ENCODE measurements at regions not wholly inside any gene's neighbourhood (a gene's known extent, or its start where the extent isn't known, plus 50 kb on each side); places are given as distances from the start of the nearest gene placed in this dataset.
A peak's percentile ranks its signal among the peaks of the same experiment; 100 is the strongest.

DNA sequence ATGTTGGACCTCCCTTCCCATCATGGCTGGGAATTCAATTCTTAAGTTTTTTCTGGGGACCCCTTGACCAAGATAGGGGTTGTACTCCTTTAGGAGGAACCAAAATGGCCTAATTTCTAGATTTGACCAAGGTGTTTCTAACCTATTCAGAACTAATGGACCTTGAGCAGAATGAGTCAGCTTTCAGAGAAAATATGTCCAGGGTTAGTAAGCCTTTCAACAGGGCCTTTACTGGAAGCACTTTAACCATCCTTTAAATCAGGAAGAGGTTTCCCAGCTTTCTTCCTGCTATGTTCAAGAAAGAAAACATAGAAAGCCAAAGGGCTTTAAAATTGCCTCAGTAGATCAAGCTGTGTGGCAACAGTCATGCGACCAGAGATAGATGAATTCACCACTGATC is 1184.9 kb upstream of the ACVR2A start:
- Histone ChIP-seq H3K36me3 (replicated peaks) (no peaks in the 10 kb centered on the region), H3K27ac (no peak overlapping the region), H3K27me3 (replicated peaks) (no peaks in the 10 kb centered on the region), H3K4me3 (ENCODE audit: low read depth, low read length) (no peak overlapping the region)
- DNase-seq, result no peak
- in situ Hi-C loops (cut with HindIII; ENCODE audit: low pct_ligation_motif_present, low sequenced_read_pairs), result no loop called here
- TF ChIP-seq, protein P1, sequence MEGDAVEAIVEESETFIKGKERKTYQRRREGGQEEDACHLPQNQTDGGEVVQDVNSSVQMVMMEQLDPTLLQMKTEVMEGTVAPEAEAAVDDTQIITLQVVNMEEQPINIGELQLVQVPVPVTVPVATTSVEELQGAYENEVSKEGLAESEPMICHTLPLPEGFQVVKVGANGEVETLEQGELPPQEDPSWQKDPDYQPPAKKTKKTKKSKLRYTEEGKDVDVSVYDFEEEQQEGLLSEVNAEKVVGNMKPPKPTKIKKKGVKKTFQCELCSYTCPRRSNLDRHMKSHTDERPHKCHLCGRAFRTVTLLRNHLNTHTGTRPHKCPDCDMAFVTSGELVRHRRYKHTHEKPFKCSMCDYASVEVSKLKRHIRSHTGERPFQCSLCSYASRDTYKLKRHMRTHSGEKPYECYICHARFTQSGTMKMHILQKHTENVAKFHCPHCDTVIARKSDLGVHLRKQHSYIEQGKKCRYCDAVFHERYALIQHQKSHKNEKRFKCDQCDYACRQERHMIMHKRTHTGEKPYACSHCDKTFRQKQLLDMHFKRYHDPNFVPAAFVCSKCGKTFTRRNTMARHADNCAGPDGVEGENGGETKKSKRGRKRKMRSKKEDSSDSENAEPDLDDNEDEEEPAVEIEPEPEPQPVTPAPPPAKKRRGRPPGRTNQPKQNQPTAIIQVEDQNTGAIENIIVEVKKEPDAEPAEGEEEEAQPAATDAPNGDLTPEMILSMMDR (IDR thresholded peaks at IDR 0.05; ENCODE audit: low read depth, low read length, missing control alignments), result no peak

- Histone ChIP-seq H3K4me3 (ENCODE audit: low read depth, low read length) (no peak overlapping the region), H3K36me3 (replicated peaks) (no peaks in the 10 kb centered on the region), H3K27me3 (replicated peaks) (no peaks in the 10 kb centered on the region), H3K27ac (no peak overlapping the region)
- TF ChIP-seq, protein P1 (IDR thresholded peaks at IDR 0.05; ENCODE audit: low read depth, low read length, missing control alignments), result no peak
- peak; percentile 34 for DNase-seq
- in situ Hi-C loops (cut with HindIII; ENCODE audit: low pct_ligation_motif_present, low sequenced_read_pairs), result no loop called here
Observed at GRCh38 chr2:146652311-146652710, 1192.5 kb upstream of the ACVR2A start.

GRCh38 chr2:146651361-146651760 is 1193.5 kb upstream of the ACVR2A start:
- Histone ChIP-seq H3K36me3 (replicated peaks) (no peaks in the 10 kb centered on the region), H3K27me3 (replicated peaks) (no peaks in the 10 kb centered on the region), H3K4me3 (ENCODE audit: low read depth, low read length) (no peak overlapping the region), H3K27ac (no peak overlapping the region)
- DNase-seq, result no peak
- in situ Hi-C loops (cut with HindIII; ENCODE audit: low pct_ligation_motif_present, low sequenced_read_pairs), result no loop called here
- TF ChIP-seq, protein P1 (IDR thresholded peaks at IDR 0.05; ENCODE audit: low read depth, low read length, missing control alignments), result no peak

DNA sequence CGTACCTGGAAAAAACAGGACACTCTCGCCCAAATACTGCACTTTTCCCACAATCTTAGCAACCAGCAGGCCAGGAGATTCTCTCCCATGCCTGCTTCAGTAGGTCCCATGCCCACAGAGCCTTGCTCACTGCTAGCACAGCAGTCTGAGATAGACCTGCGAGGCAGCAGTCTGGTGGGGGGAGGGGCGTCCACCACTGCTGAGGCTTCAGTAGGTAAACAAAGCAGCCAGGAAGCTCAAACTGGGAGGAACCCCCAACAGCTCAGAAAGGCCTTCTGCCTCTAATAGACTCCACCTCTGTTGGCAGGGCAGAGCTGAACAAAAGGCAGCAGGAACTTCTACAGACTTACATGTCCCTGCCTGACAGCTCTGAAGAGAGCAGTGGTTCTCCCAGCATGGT is 1202.8 kb upstream of the ACVR2A start:
- no peaks in the 10 kb centered on the region for H3K36me3 ChIP-seq (replicated peaks)

GRCh38 chr2:146634230-146635097 is 1210.4 kb upstream of the ACVR2A start:
- Histone ChIP-seq H3K27me3 (replicated peaks) (no peaks in the 10 kb centered on the region), H3K36me3 (replicated peaks) (no peaks in the 10 kb centered on the region), H3K4me3 (ENCODE audit: low read depth, low read length) (no peak overlapping the region), H3K27ac (peak overlapping the region; percentile 62)
- TF ChIP-seq, protein P1 (IDR thresholded peaks at IDR 0.05; ENCODE audit: low read depth, low read length, missing control alignments), result no peak
- in situ Hi-C loops (cut with HindIII; ENCODE audit: low pct_ligation_motif_present, low sequenced_read_pairs), result no loop called here
- peak; percentile 53 for DNase-seq

More for the DNA sequence above, 1202.8 kb upstream of the ACVR2A start:
- no peaks in the 10 kb centered on the region for H3K27me3 ChIP-seq (replicated peaks)
- no peak overlapping the region for H3K27ac ChIP-seq
- H3K4me3 ChIP-seq (ENCODE audit: low read depth, low read length), result no peak overlapping the region
- in situ Hi-C loops (cut with HindIII; ENCODE audit: low pct_ligation_motif_present, low sequenced_read_pairs), result no loop called here
- DNase-seq, result no peak
- TF ChIP-seq, protein P1 (IDR thresholded peaks at IDR 0.05; ENCODE audit: low read depth, low read length, missing control alignments), result no peak
